Natural killer cell (primary cell): ENCODE measurements at regions not wholly inside any gene's neighbourhood (a gene's known extent, or its start where the extent isn't known, plus 50 kb on each side); places are given as distances from the start of the nearest gene placed in this dataset.

Experiments
- ATAC-seq, 3 donors: fragments of 150-1000 bp in 2 of 3; fragments of 200-7000 bp in 1 of 3; cut with Tn5 transposase; 1 replicate in 1 of 3; 2 replicates in 2 of 3; pipeline ENCODE4 v1.10.0; 2021; ENCODE audit warnings: mild to moderate bottlenecking in 2 of 3, moderate library complexity in 2 of 3
- DNase-seq, 2 donors: peaks; one replicate each; pipeline versions ENCODE4 v3.0.0 to v3.0.0-alpha.2; 2013 to 2021; ENCODE audit warnings: mixed read lengths in 1 of 2
- H3K27ac ChIP-seq: one replicate; pipeline ENCODE4 v1.5.1; 2013; ENCODE audit warnings: mild to moderate bottlenecking, low read length
- H3K27me3 ChIP-seq: one replicate; pipeline ENCODE4 v1.6.1; 2013; ENCODE audit warnings: low read length; ENCODE audit not compliant: control insufficient read depth, insufficient read depth
- H3K36me3 ChIP-seq: one replicate; pipeline ENCODE4 v1.6.1; 2013; ENCODE audit warnings: low read length; ENCODE audit not compliant: control insufficient read depth, insufficient read depth
- H3K4me1 ChIP-seq: one replicate; pipeline ENCODE4 v1.6.1; 2013; ENCODE audit warnings: low read length; ENCODE audit not compliant: control insufficient read depth, insufficient read depth
- H3K4me3 ChIP-seq: one replicate; pipeline ENCODE4 v1.5.1; 2013; ENCODE audit warnings: low read length
- H3K9me3 ChIP-seq: one replicate; pipeline ENCODE4 v1.6.1; 2013; ENCODE audit warnings: low read length; ENCODE audit not compliant: control insufficient read depth, insufficient read depth
- H3K27ac Mint-ChIP-seq, 2 donors: one replicate each; pipeline ENCODE4 v1.8.0; 2022; ENCODE audit warnings: mild to moderate bottlenecking in 2 of 2, mixed read lengths in 2 of 2, moderate library complexity in 1 of 2
- H3K27me3 Mint-ChIP-seq, 2 donors: one replicate each; pipeline ENCODE4 v1.8.0; 2022; ENCODE audit warnings: low read depth in 2 of 2, mixed read lengths in 2 of 2
- H3K36me3 Mint-ChIP-seq: one replicate; pipeline ENCODE4 v1.8.0; 2022; ENCODE audit warnings: mixed read lengths
- H3K4me1 Mint-ChIP-seq, 2 donors: one replicate each; pipeline ENCODE4 v1.8.0; 2022; ENCODE audit warnings: mixed read lengths in 2 of 2
- H3K4me3 Mint-ChIP-seq: one replicate; pipeline ENCODE4 v1.8.0; 2022; ENCODE audit warnings: mild to moderate bottlenecking, moderate library complexity, mixed read lengths
- H3K9me3 Mint-ChIP-seq, 2 donors: one replicate each; pipeline ENCODE4 v1.8.0; 2022; ENCODE audit warnings: mixed read lengths in 2 of 2
- CTCF ChIP-seq: fragments of 200-600 bp; IDR thresholded peaks from one replicate; pipeline ENCODE4 v1.8.0; 2022; ENCODE audit warnings: antibody characterized with exemption
- WGBS: methylation state at CpG from one replicate; pipeline ENCODE4 v1.1.7; 2013; ENCODE audit warnings: missing lambda C conversion rate; ENCODE audit not compliant: insufficient coverage; 5-methylcytosine and 5-hydroxymethylcytosine counted together
- intact Hi-C: fragments of 100-400 bp; cut with micrococcal nuclease; formaldehyde crosslinking; loops from one replicate; pipeline ENCODE4 v1.14.2; 2022

- DNase-seq: no peak
- Histone ChIP-seq H3K27me3 (peaks cover 2% of the 10 kb centered on the region), H3K4me1 (no peaks in the 10 kb centered on the region), H3K27ac (no peak overlapping the region), H3K9me3 (no peaks in the 10 kb centered on the region), H3K36me3 (no peaks in the 10 kb centered on the region), H3K4me3 (no peak overlapping the region)
- intact Hi-C loops: no loop called here
- no peak for TF ChIP-seq CTCF
- no peak for ATAC-seq
- H3K27ac Mint-ChIP-seq: no peak overlapping the region
- no peak overlapping the region for H3K4me3 Mint-ChIP-seq
- peaks cover 0 to 2% of the 10 kb centered on the region in 2 donors for H3K9me3 Mint-ChIP-seq
- no peaks in the 10 kb centered on the region for H3K36me3 Mint-ChIP-seq
- WGBS: 85% methylated on average over 11 of the region's 14 CpGs
- H3K27me3 Mint-ChIP-seq: peaks cover 14 to 34% of the 10 kb centered on the region in 2 donors
- no peaks in the 10 kb centered on the region for H3K4me1 Mint-ChIP-seq
Observed at GRCh38 chr1:4033129-4033676, 133.1 kb upstream of the C1orf174 start.

- Histone ChIP-seq H3K27ac (no peak overlapping the region), H3K4me3 (no peak overlapping the region), H3K9me3 (no peaks in the 10 kb centered on the region), H3K27me3 (peaks cover 2% of the 10 kb centered on the region), H3K4me1 (no peaks in the 10 kb centered on the region), H3K36me3 (no peaks in the 10 kb centered on the region)
- H3K27me3 Mint-ChIP-seq: peaks cover 11 to 39% of the 10 kb centered on the region in 2 donors
- WGBS: 67% methylated on average over 8 of the region's 8 CpGs
- H3K4me1 Mint-ChIP-seq: no peaks in the 10 kb centered on the region
- no peak for ATAC-seq
- H3K27ac Mint-ChIP-seq: no peak overlapping the region
- no peak for TF ChIP-seq CTCF
- peaks cover 0 to 2% of the 10 kb centered on the region in 2 donors for H3K9me3 Mint-ChIP-seq
- intact Hi-C loops: no loop called here
- no peak overlapping the region for H3K4me3 Mint-ChIP-seq
- no peak for DNase-seq
- H3K36me3 Mint-ChIP-seq: no peaks in the 10 kb centered on the region
Observed at GRCh38 chr1:4033713-4034112, 133.6 kb upstream of the C1orf174 start.

GRCh38 chr1:4034318-4034887 lies 134.3 kb upstream of the C1orf174 start:
- no peak for DNase-seq
- ATAC-seq: no peak
- H3K4me3 Mint-ChIP-seq: no peak overlapping the region
- Histone ChIP-seq H3K27me3 (peaks cover 2% of the 10 kb centered on the region), H3K27ac (no peak overlapping the region), H3K4me1 (no peaks in the 10 kb centered on the region), H3K9me3 (no peaks in the 10 kb centered on the region), H3K36me3 (no peaks in the 10 kb centered on the region), H3K4me3 (no peak overlapping the region)
- TF ChIP-seq CTCF: no peak
- no peaks in the 10 kb centered on the region for H3K4me1 Mint-ChIP-seq
- 83% methylated on average over 8 of the region's 8 CpGs for WGBS
- intact Hi-C loops: no loop called here
- H3K36me3 Mint-ChIP-seq: no peaks in the 10 kb centered on the region
- peaks cover 0 to 2% of the 10 kb centered on the region in 2 donors for H3K9me3 Mint-ChIP-seq
- H3K27ac Mint-ChIP-seq: no peak overlapping the region
- peaks cover 11 to 43% of the 10 kb centered on the region in 2 donors for H3K27me3 Mint-ChIP-seq

- no peak overlapping the region for H3K27ac ChIP-seq
- H3K27ac Mint-ChIP-seq: no peak overlapping the region
- H3K36me3 ChIP-seq: no peaks in the 10 kb centered on the region
- no peaks in the 10 kb centered on the region for H3K36me3 Mint-ChIP-seq
- no peaks in the 10 kb centered on the region for H3K9me3 ChIP-seq
- no peak for TF ChIP-seq CTCF
- H3K27me3 Mint-ChIP-seq: peaks cover 8 to 22% of the 10 kb centered on the region in 2 donors
- no peaks in the 10 kb centered on the region for H3K9me3 Mint-ChIP-seq
- no peaks in the 10 kb centered on the region for H3K27me3 ChIP-seq
- peaks cover 6% of the 10 kb centered on the region for H3K4me1 ChIP-seq
- DNase-seq (no peak), ATAC-seq (no peak)
- WGBS: 61% methylated on average over 4 of the region's 5 CpGs
- no peak overlapping the region for H3K4me3 ChIP-seq
- H3K4me3 Mint-ChIP-seq: no peak overlapping the region
- no peaks in the 10 kb centered on the region for H3K4me1 Mint-ChIP-seq
- intact Hi-C loops: no loop called here
Observed at GRCh38 chr1:4044967-4045366, 144.9 kb upstream of the C1orf174 start.
